GM19035 (cell line): ENCODE measurements at regions not wholly inside any gene's neighbourhood (a gene's known extent, or its start where the extent isn't known, plus 50 kb on each side); places are given as distances from the start of the nearest gene placed in this dataset.

Source experiments
- ATAC-seq: cut with Tn5 transposase; IDR thresholded peaks from one replicate; pipeline ENCODE4 v1.9.1; 2021; ENCODE audit not compliant: unreplicated experiment

DNA sequence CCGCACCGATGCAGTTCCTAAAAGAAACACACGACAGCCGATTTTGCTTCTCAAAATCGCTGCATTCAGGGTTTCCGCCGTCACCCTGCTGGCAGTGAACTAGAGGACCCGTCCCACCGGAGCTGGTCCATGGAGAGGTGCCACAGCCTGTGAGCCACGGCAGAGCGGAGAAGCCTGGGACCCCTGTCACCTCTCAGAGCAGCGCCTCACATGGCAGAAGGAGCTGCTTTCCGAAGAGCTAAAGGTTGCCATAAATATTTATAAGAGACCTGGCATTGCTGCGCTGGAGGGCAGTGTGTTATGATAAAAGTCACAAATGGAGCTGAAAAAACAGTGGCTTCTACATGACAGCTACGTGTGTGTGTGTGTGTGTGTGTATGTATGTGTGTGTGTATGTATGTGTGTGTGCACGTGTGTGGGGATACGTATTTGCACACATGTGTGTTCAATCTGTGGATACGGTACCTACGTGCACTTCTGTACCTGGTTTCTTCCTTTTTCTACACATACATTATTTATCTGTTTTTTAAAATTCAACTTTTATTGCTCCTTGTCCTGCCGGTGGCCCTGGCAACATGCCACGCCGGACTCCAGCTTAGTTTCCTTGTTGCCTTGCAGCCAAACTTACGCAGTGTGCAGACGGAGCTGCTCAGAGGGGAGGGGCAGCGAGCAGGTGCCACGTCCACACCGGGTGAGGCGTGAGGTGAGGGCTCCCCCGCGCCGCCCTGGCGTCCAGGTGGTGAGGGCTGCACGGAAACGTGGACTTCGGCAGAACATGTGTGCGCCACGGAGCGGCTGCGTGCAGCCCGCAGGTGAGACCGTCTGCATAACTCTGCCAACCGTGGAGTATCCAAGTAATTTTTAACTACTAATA lies 115.2 kb upstream of the PITRM1 start:
- no peak for ATAC-seq

DNA sequence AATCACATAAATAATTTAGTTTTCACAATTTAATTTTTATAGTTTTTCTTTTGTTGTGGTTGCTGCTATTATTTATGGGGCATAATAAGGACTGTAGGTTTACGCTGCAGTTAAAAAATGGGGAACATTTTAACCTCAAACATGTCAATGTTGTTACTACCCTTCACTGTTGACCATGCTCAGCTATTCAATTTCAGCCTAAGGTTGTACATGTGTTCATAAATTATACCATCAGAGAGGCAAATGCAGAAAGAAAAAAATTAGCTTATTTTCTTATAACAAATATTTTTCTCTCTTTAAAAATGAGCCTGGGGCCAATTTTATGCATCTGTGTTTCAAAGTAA lies 110.1 kb upstream of the PITRM1 start:
- no peak for ATAC-seq

DNA sequence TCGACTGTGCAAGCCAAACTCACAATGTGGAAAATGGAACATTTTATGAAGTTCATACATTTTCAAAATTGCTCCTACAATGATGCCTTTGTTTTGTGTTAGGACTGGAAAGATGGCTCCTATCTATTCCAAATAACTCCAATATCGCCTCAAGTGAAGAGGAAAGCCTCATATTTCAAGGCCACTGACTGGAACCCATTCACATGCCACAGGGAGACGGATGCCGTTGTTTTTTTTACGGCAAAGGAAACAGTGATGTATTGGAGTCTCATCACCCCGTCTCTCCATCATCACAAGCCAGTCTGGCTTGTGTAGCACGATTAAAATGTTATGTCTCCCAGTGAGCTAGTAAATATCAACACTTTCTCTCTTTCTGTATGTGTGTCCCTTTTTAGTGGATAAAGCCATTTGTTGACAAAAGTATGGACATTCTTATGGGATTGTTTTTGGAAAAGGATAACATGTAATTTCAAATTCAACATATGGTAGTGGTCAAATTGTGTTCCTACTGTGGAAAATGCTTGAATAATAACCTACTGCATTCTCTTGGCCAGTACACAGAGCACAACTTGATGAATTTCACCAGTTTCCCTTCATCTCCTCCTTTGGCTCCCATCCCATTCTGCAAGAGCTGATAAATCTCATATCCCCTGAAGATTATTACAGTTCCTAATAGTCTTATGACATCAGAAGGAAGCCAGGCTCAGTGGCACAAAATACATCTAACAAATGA lies 109.5 kb upstream of the PITRM1 start:
- no peak for ATAC-seq

DNA sequence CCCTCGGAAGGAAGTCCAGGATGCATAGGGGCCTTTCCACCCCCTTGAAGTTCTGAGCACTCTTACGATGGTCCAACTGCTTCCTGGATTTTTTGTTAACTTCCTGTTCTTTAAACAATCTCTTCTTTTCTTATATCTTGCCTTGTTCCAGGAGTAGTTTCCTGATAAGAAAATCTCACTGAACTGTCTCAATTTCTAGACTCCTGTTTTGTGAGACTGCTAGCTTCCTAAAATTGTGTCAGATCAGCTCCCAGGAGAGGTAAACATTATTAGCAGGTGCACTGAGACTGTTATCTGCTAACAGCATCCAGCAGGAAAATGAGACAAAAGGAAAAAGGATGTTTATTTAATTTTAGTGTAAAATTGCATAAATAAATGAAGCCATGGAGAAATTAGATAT lies 106.2 kb upstream of the PITRM1 start:
- no peak for ATAC-seq

DNA sequence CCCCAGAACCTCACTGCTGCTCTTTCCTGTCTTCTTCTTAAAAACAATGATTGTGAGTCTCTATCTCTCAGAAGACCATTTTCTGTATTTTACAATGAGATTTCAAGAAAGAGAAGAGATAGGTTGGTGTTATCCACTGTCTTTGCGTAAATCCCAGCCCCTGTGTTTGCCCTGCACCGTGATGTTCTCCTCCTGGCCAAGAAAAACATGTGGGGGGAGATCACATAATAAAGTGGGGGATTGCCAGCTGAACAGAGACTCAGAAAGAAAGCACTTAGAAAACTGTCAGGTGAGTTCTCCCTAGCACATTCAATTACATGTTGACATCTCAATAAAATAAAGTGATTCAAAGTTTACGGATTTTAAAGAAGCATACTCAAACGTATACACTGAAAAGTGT lies 105.0 kb upstream of the PITRM1 start:
- no peak for ATAC-seq

DNA sequence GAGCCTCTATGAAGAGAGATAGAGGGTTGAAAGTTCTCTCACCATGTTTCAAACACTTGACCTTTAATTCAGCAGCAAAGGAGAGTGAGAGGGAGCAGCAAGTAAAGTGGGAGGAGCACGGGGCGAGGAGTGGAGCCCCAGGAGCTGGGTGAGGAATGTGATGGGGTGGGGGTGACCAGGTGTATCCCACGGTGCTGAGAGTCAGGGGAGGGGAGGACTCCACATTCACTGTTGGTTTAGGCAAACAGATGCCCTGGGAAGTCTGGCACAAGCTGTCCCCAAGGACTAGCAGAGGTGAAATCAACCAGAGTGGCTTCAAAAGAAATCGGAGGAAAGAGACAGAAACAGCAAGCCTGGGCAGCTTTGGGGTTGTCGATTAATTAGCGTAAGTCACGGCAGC lies 101.8 kb upstream of the PITRM1 start:
- no peak for ATAC-seq

DNA sequence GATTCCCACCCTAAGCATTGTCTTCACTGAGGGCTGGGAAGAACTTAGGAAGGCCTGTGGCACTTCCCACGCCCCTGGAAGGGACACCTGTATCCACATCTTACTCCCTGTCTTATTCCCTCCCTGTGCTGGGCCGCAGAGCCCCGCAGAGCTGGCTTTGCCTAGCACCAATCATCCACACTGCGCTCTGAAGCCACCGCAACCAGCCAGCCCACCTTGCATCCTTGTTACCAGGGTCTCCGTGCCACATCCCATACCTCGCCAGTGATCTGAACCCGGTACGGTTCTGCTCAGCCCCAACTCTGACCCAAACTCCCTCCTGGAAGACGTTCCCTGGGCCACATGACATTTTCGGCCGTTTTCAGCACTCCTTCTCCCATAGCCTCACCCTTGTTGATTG lies 101.4 kb upstream of the PITRM1 start:
- ATAC-seq: no peak

DNA sequence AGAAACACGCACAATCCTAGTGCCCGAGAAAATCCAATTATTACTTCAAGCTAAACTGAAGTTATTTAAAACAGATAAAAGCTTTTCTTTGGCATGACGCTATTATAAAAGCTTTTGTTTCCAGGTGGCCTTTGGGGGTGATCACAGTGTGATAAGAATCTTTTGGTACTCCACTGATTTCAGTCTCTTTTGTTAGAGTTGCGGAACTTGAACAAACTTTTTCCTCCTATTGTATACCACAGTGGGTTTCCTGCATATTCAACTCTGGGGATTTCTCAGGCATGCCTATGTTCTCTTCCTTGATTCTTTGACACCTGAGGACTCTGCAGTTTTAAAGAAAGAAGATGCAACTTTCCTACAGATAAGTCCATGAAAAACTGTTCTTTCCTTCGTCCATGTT lies 99.7 kb upstream of the PITRM1 start:
- no peak for ATAC-seq

DNA sequence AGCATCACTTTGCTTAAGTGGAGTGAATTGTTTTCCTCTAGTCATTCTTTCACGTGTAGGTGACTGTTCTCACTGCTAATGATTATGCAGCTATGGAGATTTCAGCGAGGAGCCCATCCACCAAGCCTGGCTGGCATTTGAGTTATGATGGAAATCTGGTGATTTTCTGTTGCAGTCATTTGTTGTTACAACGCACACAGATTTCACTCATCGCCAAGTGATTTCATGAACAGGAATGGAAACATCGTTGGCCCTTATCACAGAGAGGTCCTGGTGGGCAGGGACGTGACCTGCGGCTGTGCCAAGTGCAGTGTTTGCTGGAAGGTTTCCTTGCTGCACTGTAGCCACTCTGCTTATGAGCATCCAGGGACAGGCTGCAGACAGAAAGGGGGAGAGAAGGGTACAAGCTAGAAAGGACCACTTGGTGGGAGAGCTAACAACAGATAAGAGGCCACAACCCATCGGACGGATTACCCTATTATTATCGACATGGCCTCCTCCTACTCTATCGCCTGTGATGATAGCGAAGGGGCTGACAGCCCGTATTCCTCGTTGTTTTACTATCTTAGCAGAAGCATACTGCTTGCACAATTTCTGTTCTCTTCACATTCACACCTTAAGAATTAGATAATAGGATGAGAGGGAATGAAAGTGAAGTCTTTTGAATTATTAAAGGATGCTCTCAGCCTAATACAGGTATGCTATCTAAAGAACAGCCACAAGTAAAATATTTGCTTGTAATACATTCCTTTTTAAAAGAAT lies 99.0 kb upstream of the PITRM1 start:
- no peak for ATAC-seq

DNA sequence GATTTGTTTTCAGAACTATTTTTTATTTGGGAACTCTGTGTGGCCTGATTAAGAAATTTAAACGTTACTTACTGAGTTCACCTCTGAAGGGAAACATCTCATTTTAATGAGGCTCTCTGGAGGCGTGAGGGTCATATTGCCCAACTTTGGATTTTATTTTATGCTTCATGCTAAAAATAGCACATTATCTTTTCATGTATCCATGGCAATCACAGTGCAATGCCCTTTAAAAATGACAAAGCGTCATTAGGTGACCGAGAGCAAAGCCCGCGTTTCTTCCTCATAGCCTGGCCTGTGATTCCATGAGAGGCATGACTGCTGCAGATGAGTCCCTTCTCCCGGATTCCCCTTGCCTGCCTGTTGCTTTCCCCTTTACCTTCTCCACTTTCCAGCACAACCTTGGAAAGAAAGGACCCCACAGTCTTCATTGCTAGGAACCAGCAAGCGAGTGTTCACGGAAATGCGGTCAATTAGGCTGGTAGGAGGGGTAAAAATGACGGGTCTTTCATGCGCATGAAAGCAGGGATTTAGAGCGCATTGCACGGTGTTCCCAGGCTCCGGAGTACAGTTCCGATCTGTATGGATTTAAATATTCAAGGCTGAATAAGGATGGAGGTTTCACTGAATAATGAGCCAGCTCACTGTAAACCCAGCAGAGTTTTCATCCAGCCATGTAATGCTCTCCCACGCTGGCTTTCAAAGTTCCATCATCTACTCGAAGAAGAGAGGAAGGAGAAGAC lies 98.2 kb upstream of the PITRM1 start:
- ATAC-seq: no peak

DNA sequence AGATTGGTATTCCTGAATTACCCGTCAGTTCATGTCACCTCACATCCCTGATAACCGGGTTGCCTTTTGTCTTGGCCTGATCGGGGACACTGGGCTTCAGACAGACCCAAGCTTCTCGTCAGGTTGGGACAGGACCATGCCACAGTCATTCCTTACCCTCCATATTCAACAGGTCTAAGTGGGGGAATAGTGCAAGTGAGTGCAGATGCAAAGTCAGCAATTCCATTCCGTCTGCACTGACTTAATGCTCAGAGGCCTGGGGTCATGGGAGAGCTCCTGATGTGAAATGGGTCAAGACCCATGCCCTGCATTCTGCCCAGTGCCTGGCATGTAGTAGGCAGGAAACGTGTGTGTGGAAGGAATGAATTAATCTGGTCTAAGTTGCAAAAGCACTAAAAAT lies 95.4 kb upstream of the PITRM1 start:
- no peak for ATAC-seq

DNA sequence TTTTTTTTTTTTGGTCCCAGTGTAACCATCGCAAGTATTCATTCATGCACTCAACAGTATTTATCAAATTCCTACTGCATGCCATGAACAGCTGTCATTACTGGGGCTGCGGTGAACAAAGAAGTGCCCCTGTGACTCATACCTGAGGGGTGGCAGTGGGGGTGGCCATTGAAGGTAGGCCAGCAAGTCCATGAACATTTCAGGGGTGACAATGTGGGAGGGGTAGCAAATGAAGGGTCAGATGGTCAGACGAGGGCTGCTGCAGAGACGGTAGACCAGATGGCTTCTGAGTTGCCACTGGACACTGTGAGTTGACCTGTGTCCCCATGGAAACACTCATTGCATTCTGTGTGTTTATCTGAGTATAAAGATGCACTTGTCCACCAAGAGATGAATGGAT lies 92.5 kb upstream of the PITRM1 start:
- no peak for ATAC-seq

DNA sequence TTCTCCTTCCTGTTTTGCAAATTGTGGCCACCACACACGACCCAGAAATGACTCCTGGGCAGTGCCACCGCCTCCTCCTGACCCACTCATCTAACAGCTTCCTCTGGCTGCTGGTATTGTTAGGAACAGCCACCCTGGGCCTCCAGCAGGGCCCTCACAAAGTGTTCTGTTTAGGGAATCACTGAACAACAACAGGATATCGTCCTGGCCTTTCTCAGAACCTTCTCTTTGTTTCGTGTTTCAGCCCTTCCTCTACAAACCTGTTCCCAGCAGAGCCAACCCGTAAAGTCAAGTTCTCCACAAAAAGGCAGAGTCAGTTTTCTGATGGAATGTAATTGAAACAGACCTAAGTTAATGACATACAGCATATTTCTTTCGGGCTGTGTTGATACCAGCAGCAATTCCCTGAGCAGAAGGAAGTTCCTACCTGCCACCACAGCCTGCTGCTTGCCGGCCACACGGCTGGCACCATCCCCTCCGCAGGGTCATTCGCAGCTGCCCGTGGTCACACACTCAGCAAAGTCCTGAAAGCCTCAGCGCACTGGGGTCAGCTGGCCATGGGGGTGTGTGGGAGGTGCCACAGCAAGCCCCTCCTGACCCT lies 91.7 kb upstream of the PITRM1 start:
- no peak for ATAC-seq

DNA sequence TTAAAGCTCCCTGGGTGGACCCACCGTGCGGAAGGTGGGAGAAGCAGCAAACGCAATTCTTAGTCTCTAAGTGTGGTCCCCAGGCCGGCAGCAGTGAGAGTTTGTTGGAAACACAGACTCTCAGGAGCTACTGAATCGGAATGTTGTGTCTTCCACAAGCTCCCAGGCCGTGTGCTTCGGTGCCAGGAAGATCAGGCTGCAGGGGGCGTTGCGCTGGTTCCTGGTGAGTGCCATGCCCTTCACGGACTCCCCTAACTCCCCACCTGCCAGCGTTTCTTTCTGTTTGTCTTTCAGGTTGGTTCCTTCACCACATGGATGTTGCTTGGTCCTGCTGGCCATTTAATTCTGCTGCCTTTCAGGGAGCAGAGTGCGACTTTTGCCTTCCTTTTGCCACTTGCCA lies 91.2 kb upstream of the PITRM1 start:
- no peak for ATAC-seq

DNA sequence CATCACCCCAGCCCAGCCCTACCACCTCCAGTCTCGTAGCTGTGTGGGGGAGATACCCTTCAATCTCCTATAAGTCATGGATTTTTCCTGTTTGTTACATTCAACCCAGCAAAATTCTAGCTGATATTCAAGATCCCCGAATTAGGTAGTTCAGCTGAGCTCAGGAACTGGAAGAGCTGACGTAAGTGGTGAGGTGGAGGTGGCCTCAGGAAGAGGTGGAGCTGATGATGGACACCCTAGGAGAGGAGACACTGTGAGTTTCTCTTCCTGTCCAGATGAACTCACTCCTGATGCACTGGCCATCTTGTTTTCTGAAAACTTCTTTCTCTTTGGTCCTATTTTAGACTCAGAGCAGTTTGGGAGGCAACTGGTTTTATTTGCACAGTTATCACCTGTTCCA lies 90.5 kb upstream of the PITRM1 start:
- ATAC-seq: no peak

DNA sequence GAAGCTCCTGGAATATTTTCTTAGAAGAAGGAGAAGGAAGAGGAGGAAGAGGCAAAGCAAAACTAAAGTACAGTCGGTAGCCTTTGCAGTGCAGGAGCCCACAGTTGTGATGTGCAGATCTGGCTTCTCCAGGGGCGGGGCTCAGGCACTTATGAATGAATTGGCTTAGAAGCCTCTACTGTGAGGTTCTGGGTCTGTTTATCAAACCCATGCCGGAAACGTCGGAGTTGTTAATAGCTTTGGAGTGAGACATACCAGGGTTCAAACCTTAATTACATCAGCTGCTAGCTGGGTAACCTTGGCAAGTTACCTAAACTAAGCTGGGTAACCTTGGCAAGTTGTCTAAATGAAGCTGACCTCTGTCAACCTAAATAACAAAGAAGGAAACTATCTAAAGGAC lies 89.3 kb upstream of the PITRM1 start:
- ATAC-seq: no peak

DNA sequence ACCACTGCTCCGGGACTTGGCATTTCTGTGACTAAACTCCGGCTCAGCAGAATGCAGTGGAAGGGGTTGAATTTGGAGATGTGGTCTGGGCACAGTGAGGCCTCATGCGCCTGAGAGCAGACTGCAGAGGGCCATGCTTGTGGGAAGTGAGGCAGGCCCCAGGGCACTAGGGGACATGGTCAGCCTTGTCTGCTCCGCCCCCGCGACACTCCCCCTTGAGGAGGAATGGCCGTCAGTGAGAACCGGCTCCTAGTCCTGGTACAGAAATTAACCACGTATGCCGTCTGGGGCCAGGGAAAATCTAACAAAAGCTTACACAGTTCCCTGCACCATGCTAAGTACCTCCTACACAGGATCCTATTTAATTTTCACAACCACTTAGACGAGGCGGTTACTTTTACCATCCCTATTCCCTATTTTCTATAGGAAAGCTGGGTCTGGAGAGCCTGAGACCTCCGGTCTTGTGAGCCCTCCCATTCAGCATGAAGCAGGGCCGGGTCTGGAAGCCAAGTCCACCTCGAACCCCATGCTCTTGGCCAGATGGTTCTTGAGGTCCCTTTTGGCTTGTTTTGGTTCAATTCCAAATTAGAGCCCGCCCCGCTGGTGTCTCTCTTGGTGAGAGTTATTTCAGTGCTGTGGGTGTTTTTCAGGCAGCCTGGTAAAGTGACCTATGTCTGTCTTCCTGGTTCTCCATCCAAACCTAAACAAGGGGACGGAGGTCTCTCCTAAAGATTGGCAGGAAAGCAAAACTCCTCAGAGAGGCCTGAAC lies 87.7 kb upstream of the PITRM1 start:
- ATAC-seq: no peak

DNA sequence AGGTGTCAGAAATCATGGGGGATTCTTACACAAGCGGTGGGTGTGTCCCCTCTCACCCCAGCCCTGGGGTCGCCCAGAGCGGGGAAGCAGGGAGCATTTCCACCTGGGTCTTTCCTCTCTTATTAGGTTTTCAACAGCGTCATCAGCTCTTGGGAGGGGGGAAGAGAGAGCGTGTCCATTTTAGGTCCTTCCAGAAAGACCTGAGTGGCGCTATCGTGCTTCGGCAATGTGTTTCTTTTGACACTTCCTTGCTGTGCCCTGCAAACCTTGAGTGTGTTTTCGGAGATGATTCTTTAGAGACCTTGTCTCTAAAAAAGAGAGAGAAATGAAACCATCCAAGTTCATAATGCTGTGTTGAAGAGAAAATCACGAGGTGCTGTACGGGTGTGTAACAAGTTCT lies 86.9 kb upstream of the PITRM1 start:
- no peak for ATAC-seq

DNA sequence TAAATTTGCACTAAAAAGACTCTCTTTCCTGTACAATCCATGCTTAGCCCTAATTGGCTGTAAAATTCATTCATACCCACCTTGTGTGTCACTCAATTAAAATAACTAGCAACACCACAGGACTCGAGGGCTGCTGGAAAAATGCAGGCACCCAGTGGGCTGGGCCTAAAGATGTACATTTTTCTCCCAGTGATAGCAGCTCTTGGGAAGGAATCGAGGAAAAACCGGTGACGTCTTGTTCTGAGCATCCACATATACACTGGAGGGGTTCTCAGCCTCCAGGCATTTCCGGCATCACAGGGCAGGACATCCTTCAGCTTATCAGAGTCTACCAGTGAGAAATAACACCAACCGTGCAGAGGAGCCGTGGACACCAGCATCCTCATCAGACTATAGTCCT lies 85.8 kb upstream of the PITRM1 start:
- ATAC-seq: no peak

DNA sequence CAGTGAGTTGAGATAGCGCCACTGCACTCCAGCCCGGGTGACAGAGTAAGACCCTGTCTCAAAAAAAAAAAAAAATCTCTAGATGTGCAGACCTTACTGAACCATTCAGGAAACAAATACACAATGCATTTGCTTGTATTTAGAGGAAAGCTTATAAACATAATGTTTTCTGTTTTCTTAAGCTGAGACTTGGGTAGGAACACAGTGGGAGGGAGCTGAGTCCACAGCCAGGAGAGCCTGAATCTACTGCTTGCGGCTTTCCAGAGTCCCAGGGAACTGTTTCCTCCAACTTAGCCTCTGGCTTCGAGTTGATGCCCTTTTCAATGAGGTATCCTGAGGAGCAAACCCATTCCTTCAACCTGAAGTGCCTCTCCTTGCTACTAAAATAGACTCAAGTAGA lies 83.0 kb upstream of the PITRM1 start:
- no peak for ATAC-seq
